ENCODE measurements at regions not wholly inside any gene's neighbourhood (a gene's known extent, or its start where the extent isn't known, plus 50 kb on each side); places are given as distances from the start of the nearest gene placed in this dataset.

GRCh38 chr4:97496298-97496873 is 646.9 kb downstream of the STPG2 start:
- no peak for TF ChIP-seq POLR2A (IDR thresholded peaks at IDR 0.05; ENCODE audit: borderline replicate concordance, extremely low read depth, insufficient read depth, insufficient read length)
- TF ChIP-seq RAD21 (IDR thresholded peaks at IDR 0.05; ENCODE audit: low read depth): peak; percentile 13
- TF ChIP-seq, protein P1, sequence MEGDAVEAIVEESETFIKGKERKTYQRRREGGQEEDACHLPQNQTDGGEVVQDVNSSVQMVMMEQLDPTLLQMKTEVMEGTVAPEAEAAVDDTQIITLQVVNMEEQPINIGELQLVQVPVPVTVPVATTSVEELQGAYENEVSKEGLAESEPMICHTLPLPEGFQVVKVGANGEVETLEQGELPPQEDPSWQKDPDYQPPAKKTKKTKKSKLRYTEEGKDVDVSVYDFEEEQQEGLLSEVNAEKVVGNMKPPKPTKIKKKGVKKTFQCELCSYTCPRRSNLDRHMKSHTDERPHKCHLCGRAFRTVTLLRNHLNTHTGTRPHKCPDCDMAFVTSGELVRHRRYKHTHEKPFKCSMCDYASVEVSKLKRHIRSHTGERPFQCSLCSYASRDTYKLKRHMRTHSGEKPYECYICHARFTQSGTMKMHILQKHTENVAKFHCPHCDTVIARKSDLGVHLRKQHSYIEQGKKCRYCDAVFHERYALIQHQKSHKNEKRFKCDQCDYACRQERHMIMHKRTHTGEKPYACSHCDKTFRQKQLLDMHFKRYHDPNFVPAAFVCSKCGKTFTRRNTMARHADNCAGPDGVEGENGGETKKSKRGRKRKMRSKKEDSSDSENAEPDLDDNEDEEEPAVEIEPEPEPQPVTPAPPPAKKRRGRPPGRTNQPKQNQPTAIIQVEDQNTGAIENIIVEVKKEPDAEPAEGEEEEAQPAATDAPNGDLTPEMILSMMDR (IDR thresholded peaks at IDR 0.05 in 2 of 3, conservative IDR thresholded peaks at IDR 0.05 in 1 of 3; ENCODE audit: borderline replicate concordance in 1 of 3, insufficient read depth in 1 of 3, low read depth in 2 of 3, low read length in 2 of 3): no peak
- TF ChIP-seq POLR2AphosphoS5 (IDR thresholded peaks at IDR 0.05; ENCODE audit: low read depth, low read length): no peak
- TF ChIP-seq ZNF274 (IDR thresholded peaks at IDR 0.05; ENCODE audit: low read depth, low read length): no peak
- TF ChIP-seq, protein P2, sequence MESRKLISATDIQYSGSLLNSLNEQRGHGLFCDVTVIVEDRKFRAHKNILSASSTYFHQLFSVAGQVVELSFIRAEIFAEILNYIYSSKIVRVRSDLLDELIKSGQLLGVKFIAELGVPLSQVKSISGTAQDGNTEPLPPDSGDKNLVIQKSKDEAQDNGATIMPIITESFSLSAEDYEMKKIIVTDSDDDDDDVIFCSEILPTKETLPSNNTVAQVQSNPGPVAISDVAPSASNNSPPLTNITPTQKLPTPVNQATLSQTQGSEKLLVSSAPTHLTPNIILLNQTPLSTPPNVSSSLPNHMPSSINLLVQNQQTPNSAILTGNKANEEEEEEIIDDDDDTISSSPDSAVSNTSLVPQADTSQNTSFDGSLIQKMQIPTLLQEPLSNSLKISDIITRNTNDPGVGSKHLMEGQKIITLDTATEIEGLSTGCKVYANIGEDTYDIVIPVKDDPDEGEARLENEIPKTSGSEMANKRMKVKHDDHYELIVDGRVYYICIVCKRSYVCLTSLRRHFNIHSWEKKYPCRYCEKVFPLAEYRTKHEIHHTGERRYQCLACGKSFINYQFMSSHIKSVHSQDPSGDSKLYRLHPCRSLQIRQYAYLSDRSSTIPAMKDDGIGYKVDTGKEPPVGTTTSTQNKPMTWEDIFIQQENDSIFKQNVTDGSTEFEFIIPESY (IDR thresholded peaks at IDR 0.05; ENCODE audit: extremely low read depth, insufficient replicate concordance, low read length): no peak
- TF ChIP-seq JUND (IDR thresholded peaks at IDR 0.05): peak; percentile 78
- TF ChIP-seq EZH2 (IDR thresholded peaks at IDR 0.05): no peak
